OCI-LY1 (cell line): ENCODE measurements at regions not wholly inside any gene's neighbourhood (a gene's known extent, or its start where the extent isn't known, plus 50 kb on each side); places are given as distances from the start of the nearest gene placed in this dataset.

ENCODE experiments used
- CTCF ChIP-seq: fragments of 200-600 bp; sonication (generic), shearing (Covaris generic); IDR thresholded peaks from 2 replicates; pipeline ENCODE4 v1.5.1; 2017; ENCODE audit warnings: mild to moderate bottlenecking, antibody characterized with exemption, low read length, moderate library complexity, mixed read lengths
- EZH2 ChIP-seq: fragments of 200-600 bp; sonication (generic), shearing (Covaris generic); IDR thresholded peaks from 2 replicates; pipeline ENCODE4 v1.8.0; 2017; ENCODE audit warnings: borderline replicate concordance, mixed run types, mild to moderate bottlenecking, antibody characterized with exemption, low read length, moderate library complexity, mixed read lengths

GRCh38 chr3:72624656-72625055, 223.6 kb downstream of the SHQ1 start:
- TF ChIP-seq CTCF (no peak), EZH2 (no peak)
